ENCODE measurements at regions not wholly inside any gene's neighbourhood (a gene's known extent, or its start where the extent isn't known, plus 50 kb on each side); places are given as distances from the start of the nearest gene placed in this dataset.
A peak's percentile ranks its signal among the peaks of the same experiment; 100 is the strongest.
"Not testable (repeated sequence)": the region's sequence is repeated elsewhere in the genome, so short reads cannot be mapped to it uniquely, and the experiment has no call there.

GRCh38 chr20:19875376-19876221 lies 117.5 kb downstream of the RIN2 start:
- Histone ChIP-seq H3K27ac (peak overlapping the region; percentile 80 to 85), H3K4me3 (peak overlapping the region; percentile 58), H3K27me3 (replicated peaks; ENCODE audit: insufficient read depth) (no peaks in the 10 kb centered on the region), H3K36me3 (no peaks in the 10 kb centered on the region), H3K9me3 (no peaks in the 10 kb centered on the region), H3K4me1 (ENCODE audit: control insufficient read depth in 1 of 2, low read depth in 2 of 2) (peaks cover 16 to 26% of the 10 kb centered on the region in 2 donors)
- DNase-seq (ENCODE audit: low spot score) (no peak), ATAC-seq (ENCODE audit: insufficient number of reproducible peaks, low FRiP score, low read depth) (no peak)
- no peak for TF ChIP-seq CTCF (IDR thresholded peaks at IDR 0.05)

GRCh38 chr20:19876828-19877460 lies 118.9 kb downstream of the RIN2 start:
- no peaks in the 10 kb centered on the region for H3K36me3 ChIP-seq
- H3K27me3 ChIP-seq (replicated peaks; ENCODE audit: insufficient read depth) = no peaks in the 10 kb centered on the region
- no peak for ATAC-seq (ENCODE audit: insufficient number of reproducible peaks, low FRiP score, low read depth)
- no peak overlapping the region for H3K4me3 ChIP-seq
- TF ChIP-seq CTCF (IDR thresholded peaks at IDR 0.05) = no peak
- peak overlapping the region in 1 of 2 donors; percentile 85 for H3K27ac ChIP-seq
- peaks cover 16 to 26% of the 10 kb centered on the region in 2 donors for H3K4me1 ChIP-seq (ENCODE audit: control insufficient read depth in 1 of 2, low read depth in 2 of 2)
- DNase-seq (ENCODE audit: low spot score) = no peak
- H3K9me3 ChIP-seq = no peaks in the 10 kb centered on the region

GRCh38 chr20:19879874-19880255 lies 121.8 kb downstream of the RIN2 start:
- H3K36me3 ChIP-seq; H3K4me3 ChIP-seq; H3K9me3 ChIP-seq; H3K27ac ChIP-seq; ATAC-seq (ENCODE audit: insufficient number of reproducible peaks, low FRiP score, low read depth); H3K27me3 ChIP-seq (replicated peaks; ENCODE audit: insufficient read depth); DNase-seq (ENCODE audit: low spot score): not testable (repeated sequence)
- H3K4me1 ChIP-seq (ENCODE audit: control insufficient read depth in 1 of 2, low read depth in 2 of 2) = peaks cover 16 to 31% of the 10 kb centered on the region in 2 donors

GRCh38 chr20:19880256-19881079 lies 122.4 kb downstream of the RIN2 start:
- Histone ChIP-seq H3K27ac (no peak overlapping the region), H3K27me3 (replicated peaks; ENCODE audit: insufficient read depth) (no peaks in the 10 kb centered on the region), H3K4me1 (ENCODE audit: control insufficient read depth in 1 of 2, low read depth in 2 of 2) (peaks cover 14 to 32% of the 10 kb centered on the region in 2 donors), H3K4me3 (no peak overlapping the region), H3K9me3 (no peaks in the 10 kb centered on the region), H3K36me3 (no peaks in the 10 kb centered on the region)
- TF ChIP-seq CTCF (IDR thresholded peaks at IDR 0.05) = no peak
- ATAC-seq (ENCODE audit: insufficient number of reproducible peaks, low FRiP score, low read depth) = no peak
- DNase-seq (ENCODE audit: low spot score) = no peak

GRCh38 chr20:19881080-19881840 lies 123.2 kb downstream of the RIN2 start:
- Histone ChIP-seq H3K4me3 (no peak overlapping the region), H3K36me3 (no peaks in the 10 kb centered on the region), H3K9me3 (no peaks in the 10 kb centered on the region), H3K4me1 (ENCODE audit: control insufficient read depth in 1 of 2, low read depth in 2 of 2) (peaks cover 11 to 32% of the 10 kb centered on the region in 2 donors), H3K27ac (no peak overlapping the region), H3K27me3 (replicated peaks; ENCODE audit: insufficient read depth) (no peaks in the 10 kb centered on the region)
- ATAC-seq (ENCODE audit: insufficient number of reproducible peaks, low FRiP score, low read depth) (no peak), DNase-seq (ENCODE audit: low spot score) (no peak)
- TF ChIP-seq CTCF (IDR thresholded peaks at IDR 0.05) = no peak
